ENCODE measurements at regions not wholly inside any gene's neighbourhood (a gene's known extent, or its start where the extent isn't known, plus 50 kb on each side); places are given as distances from the start of the nearest gene placed in this dataset.

- Histone ChIP-seq H2AFZ (no peak overlapping the region), H3K4me2 (no peak overlapping the region), H3K27ac (no peak overlapping the region), H3K4me1 (replicated peaks; ENCODE audit: insufficient read depth) (no peaks in the 10 kb centered on the region), H3K4me3 (no peak overlapping the region), H3K36me3 (ENCODE audit: low read depth) (no peaks in the 10 kb centered on the region), H3F3A (ENCODE audit: insufficient read depth, low read depth) (no peaks in the 10 kb centered on the region), H3K27me3 (ENCODE audit: insufficient read depth, low read depth) (no peaks in the 10 kb centered on the region), H4K20me1 (ENCODE audit: insufficient read depth) (no peaks in the 10 kb centered on the region), H3K9me2 (ENCODE audit: insufficient read depth) (0 out of 2 replicates have a peak, but pooled peaks cover 3% of the 10 kb centered on the region), H3K9me3 (ENCODE audit: insufficient read depth, low read depth) (no peaks in the 10 kb centered on the region), H3K79me2 (ENCODE audit: low read depth) (no peaks in the 10 kb centered on the region)
- no peak for DNase-seq
- intact Hi-C loops (cut with micrococcal nuclease; ENCODE audit: unreplicated experiment) = no loop called here
- TF ChIP-seq EZH2 (IDR thresholded peaks at IDR 0.05; ENCODE audit: low read depth) (no peak), CTCF (conservative IDR thresholded peaks at IDR 0.05) (no peak)
- no TSS peak for BruUV-seq (replicated peaks)
- ChIA-PET CTCF (no interaction called here), POLR2A (ENCODE audit: unreplicated experiment) (no interaction called here)
Measured at GRCh38 chr21:14771593-14771992, 225.5 kb upstream of the SAMSN1 start.

- intact Hi-C loops (cut with micrococcal nuclease; ENCODE audit: unreplicated experiment) = no loop called here
- Histone ChIP-seq H3K36me3 (ENCODE audit: low read depth) (no peaks in the 10 kb centered on the region), H2AFZ (no peak overlapping the region), H3K27me3 (ENCODE audit: insufficient read depth, low read depth) (no peaks in the 10 kb centered on the region), H4K20me1 (ENCODE audit: insufficient read depth) (no peaks in the 10 kb centered on the region), H3K9me3 (ENCODE audit: insufficient read depth, low read depth) (no peaks in the 10 kb centered on the region), H3K79me2 (ENCODE audit: low read depth) (no peaks in the 10 kb centered on the region), H3K4me3 (no peak overlapping the region), H3K9me2 (ENCODE audit: insufficient read depth) (no peaks in the 10 kb centered on the region), H3K4me2 (no peak overlapping the region), H3F3A (ENCODE audit: insufficient read depth, low read depth) (no peaks in the 10 kb centered on the region), H3K27ac (no peak overlapping the region), H3K4me1 (replicated peaks; ENCODE audit: insufficient read depth) (no peaks in the 10 kb centered on the region)
- TF ChIP-seq EZH2 (IDR thresholded peaks at IDR 0.05; ENCODE audit: low read depth) (no peak), CTCF (conservative IDR thresholded peaks at IDR 0.05) (no peak)
- ChIA-PET CTCF (no interaction called here), POLR2A (ENCODE audit: unreplicated experiment) (no interaction called here)
- no peak for DNase-seq
- BruUV-seq (replicated peaks) = no TSS peak
Measured at GRCh38 chr21:14768042-14768441, 221.9 kb upstream of the SAMSN1 start.

GRCh38 chr21:14767192-14767852 is 221.2 kb upstream of the SAMSN1 start:
- Histone ChIP-seq H4K20me1 (ENCODE audit: insufficient read depth) (no peaks in the 10 kb centered on the region), H3K27me3 (ENCODE audit: insufficient read depth, low read depth) (no peaks in the 10 kb centered on the region), H3K9me2 (ENCODE audit: insufficient read depth) (no peaks in the 10 kb centered on the region), H2AFZ (no peak overlapping the region), H3K36me3 (ENCODE audit: low read depth) (no peaks in the 10 kb centered on the region), H3K9me3 (ENCODE audit: insufficient read depth, low read depth) (no peaks in the 10 kb centered on the region), H3K27ac (no peak overlapping the region), H3K4me1 (replicated peaks; ENCODE audit: insufficient read depth) (no peaks in the 10 kb centered on the region), H3F3A (ENCODE audit: insufficient read depth, low read depth) (no peaks in the 10 kb centered on the region), H3K4me3 (no peak overlapping the region), H3K4me2 (no peak overlapping the region), H3K79me2 (ENCODE audit: low read depth) (no peaks in the 10 kb centered on the region)
- no peak for TF ChIP-seq EZH2 (IDR thresholded peaks at IDR 0.05; ENCODE audit: low read depth)
- intact Hi-C loops (cut with micrococcal nuclease; ENCODE audit: unreplicated experiment) = no loop called here
- DNase-seq = no peak
- no TSS peak for BruUV-seq (replicated peaks)
- ChIA-PET POLR2A (ENCODE audit: unreplicated experiment) (no interaction called here), CTCF (no interaction called here)

DNA sequence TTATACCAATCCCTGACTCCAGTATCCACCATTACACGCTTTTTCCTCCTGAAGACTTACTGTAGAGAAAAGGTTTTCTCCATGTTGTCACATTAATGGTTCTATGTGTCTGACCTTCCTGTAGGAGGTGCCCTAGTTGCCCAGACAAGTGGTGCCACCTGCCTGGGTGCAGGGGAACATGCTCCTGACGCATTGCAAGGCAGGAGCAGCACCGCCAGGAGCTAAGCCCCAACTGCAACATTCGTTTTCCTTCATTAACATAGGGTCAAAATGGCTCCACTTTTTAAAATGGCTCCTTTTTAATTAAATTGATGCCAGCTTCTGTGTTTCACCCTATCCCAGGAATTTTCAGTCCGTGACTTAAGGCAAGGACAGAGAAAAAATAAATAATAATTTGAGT is 220.1 kb upstream of the SAMSN1 start:
- H3K27me3 ChIP-seq (ENCODE audit: insufficient read depth, low read depth) = no peaks in the 10 kb centered on the region
- no peak for DNase-seq
- ChIA-PET POLR2A (ENCODE audit: unreplicated experiment) (no interaction called here), CTCF (no interaction called here)
- no peaks in the 10 kb centered on the region for H3K36me3 ChIP-seq (ENCODE audit: low read depth)
- no peaks in the 10 kb centered on the region for H3K4me1 ChIP-seq (replicated peaks; ENCODE audit: insufficient read depth)
- intact Hi-C loops (cut with micrococcal nuclease; ENCODE audit: unreplicated experiment) = no loop called here
- no peak overlapping the region for H3K4me3 ChIP-seq
- no peaks in the 10 kb centered on the region for H3F3A ChIP-seq (ENCODE audit: insufficient read depth, low read depth)
- H3K9me2 ChIP-seq (ENCODE audit: insufficient read depth) = no peaks in the 10 kb centered on the region
- no peaks in the 10 kb centered on the region for H3K79me2 ChIP-seq (ENCODE audit: low read depth)
- no peaks in the 10 kb centered on the region for H3K9me3 ChIP-seq (ENCODE audit: insufficient read depth, low read depth)
- H4K20me1 ChIP-seq (ENCODE audit: insufficient read depth) = no peaks in the 10 kb centered on the region
- no peak overlapping the region for H3K27ac ChIP-seq
- H3K4me2 ChIP-seq = no peak overlapping the region
- no peak overlapping the region for H2AFZ ChIP-seq
- no peak for TF ChIP-seq EZH2 (IDR thresholded peaks at IDR 0.05; ENCODE audit: low read depth)
- TF ChIP-seq CTCF (conservative IDR thresholded peaks at IDR 0.05) = no peak
- no TSS peak for BruUV-seq (replicated peaks)
